ENCODE measurements at regions not wholly inside any gene's neighbourhood (a gene's known extent, or its start where the extent isn't known, plus 50 kb on each side); places are given as distances from the start of the nearest gene placed in this dataset.
A peak's percentile ranks its signal among the peaks of the same experiment; 100 is the strongest.

GRCh38 chr2:216293883-216294282 is 78.4 kb downstream of the MARCHF4 start:
- H3K9me3 Mint-ChIP-seq, result no peaks in the 10 kb centered on the region
- CTCF ChIA-PET, result interaction anchor here (1.2 to 3.9 kb wide), 2 partner anchors 10 to 46 kb away, joined by 5 to 22 read pairs; no protein-coding TSS in a partner anchor
- H3K27me3 Mint-ChIP-seq (ENCODE audit: low read depth), result 0 out of 2 replicates have a peak, but pooled peaks cover 3% of the 10 kb centered on the region
- DNase-seq (ENCODE audit: low spot score), result no peak
- POLR2A ChIA-PET, result no interaction called here
- no peak for ATAC-seq
- peaks cover 24% of the 10 kb centered on the region for H3K4me1 Mint-ChIP-seq
- TF ChIP-seq ZNF416 (CRISPR knock-in tag; IDR thresholded peaks at IDR 0.05), result no peak
- TF ChIP-seq ZNF232 (CRISPR knock-in tag; IDR thresholded peaks at IDR 0.05), result no peak
- no peak for TF ChIP-seq PRRX2 (CRISPR knock-in tag; IDR thresholded peaks at IDR 0.05)
- TF ChIP-seq, protein P1, sequence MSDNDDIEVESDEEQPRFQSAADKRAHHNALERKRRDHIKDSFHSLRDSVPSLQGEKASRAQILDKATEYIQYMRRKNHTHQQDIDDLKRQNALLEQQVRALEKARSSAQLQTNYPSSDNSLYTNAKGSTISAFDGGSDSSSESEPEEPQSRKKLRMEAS (CRISPR knock-in tag; IDR thresholded peaks at IDR 0.05), result no peak
- TF ChIP-seq, protein P2, sequence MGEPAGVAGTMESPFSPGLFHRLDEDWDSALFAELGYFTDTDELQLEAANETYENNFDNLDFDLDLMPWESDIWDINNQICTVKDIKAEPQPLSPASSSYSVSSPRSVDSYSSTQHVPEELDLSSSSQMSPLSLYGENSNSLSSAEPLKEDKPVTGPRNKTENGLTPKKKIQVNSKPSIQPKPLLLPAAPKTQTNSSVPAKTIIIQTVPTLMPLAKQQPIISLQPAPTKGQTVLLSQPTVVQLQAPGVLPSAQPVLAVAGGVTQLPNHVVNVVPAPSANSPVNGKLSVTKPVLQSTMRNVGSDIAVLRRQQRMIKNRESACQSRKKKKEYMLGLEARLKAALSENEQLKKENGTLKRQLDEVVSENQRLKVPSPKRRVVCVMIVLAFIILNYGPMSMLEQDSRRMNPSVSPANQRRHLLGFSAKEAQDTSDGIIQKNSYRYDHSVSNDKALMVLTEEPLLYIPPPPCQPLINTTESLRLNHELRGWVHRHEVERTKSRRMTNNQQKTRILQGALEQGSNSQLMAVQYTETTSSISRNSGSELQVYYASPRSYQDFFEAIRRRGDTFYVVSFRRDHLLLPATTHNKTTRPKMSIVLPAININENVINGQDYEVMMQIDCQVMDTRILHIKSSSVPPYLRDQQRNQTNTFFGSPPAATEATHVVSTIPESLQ (CRISPR knock-in tag; IDR thresholded peaks at IDR 0.05), result no peak
- no peak for TF ChIP-seq IRF2 (CRISPR knock-in tag; IDR thresholded peaks at IDR 0.05; ENCODE audit: borderline replicate concordance, low read depth)
- no peak for TF ChIP-seq MXD4 (CRISPR knock-in tag; IDR thresholded peaks at IDR 0.05; ENCODE audit: borderline replicate concordance)
- TF ChIP-seq OVOL2 (CRISPR knock-in tag; IDR thresholded peaks at IDR 0.05; ENCODE audit: borderline replicate concordance), result no peak
- TF ChIP-seq JUN (CRISPR knock-in tag; IDR thresholded peaks at IDR 0.05), result no peak
- TF ChIP-seq, protein P3, sequence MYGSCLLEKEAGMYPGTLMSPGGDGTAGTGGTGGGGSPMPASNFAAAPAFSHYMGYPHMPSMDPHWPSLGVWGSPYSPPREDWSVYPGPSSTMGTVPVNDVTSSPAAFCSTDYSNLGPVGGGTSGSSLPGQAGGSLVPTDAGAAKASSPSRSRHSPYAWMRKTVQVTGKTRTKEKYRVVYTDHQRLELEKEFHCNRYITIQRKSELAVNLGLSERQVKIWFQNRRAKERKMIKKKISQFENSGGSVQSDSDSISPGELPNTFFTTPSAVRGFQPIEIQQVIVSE (CRISPR knock-in tag; IDR thresholded peaks at IDR 0.05; ENCODE audit: borderline replicate concordance), result no peak
- TF ChIP-seq, protein P4, sequence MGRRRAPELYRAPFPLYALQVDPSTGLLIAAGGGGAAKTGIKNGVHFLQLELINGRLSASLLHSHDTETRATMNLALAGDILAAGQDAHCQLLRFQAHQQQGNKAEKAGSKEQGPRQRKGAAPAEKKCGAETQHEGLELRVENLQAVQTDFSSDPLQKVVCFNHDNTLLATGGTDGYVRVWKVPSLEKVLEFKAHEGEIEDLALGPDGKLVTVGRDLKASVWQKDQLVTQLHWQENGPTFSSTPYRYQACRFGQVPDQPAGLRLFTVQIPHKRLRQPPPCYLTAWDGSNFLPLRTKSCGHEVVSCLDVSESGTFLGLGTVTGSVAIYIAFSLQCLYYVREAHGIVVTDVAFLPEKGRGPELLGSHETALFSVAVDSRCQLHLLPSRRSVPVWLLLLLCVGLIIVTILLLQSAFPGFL (CRISPR knock-in tag; IDR thresholded peaks at IDR 0.05; ENCODE audit: borderline replicate concordance), result no peak
- no peaks in the 10 kb centered on the region for H3K36me3 Mint-ChIP-seq
- no peak overlapping the region for H3K4me3 Mint-ChIP-seq
- H3K27ac Mint-ChIP-seq, result no peak overlapping the region

- Mint-ChIP-seq H3K9me3 (no peaks in the 10 kb centered on the region), H3K4me1 (peaks cover 29% of the 10 kb centered on the region), H3K36me3 (no peaks in the 10 kb centered on the region), H3K27ac (no peak overlapping the region), H3K4me3 (no peak overlapping the region), H3K27me3 (ENCODE audit: low read depth) (no peaks in the 10 kb centered on the region)
- no peak for DNase-seq (ENCODE audit: low spot score)
- ChIA-PET CTCF (interaction anchor here (1.2 to 2.2 kb wide), 2 partner anchors 9 to 47 kb away, joined by 5 to 10 read pairs; no protein-coding TSS in a partner anchor), POLR2A (no interaction called here)
- ATAC-seq, result peak; percentile 70
- TF ChIP-seq, protein P5, sequence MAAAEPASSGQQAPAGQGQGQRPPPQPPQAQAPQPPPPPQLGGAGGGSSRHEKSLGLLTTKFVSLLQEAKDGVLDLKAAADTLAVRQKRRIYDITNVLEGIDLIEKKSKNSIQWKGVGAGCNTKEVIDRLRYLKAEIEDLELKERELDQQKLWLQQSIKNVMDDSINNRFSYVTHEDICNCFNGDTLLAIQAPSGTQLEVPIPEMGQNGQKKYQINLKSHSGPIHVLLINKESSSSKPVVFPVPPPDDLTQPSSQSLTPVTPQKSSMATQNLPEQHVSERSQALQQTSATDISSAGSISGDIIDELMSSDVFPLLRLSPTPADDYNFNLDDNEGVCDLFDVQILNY (CRISPR knock-in tag; IDR thresholded peaks at IDR 0.05), result no peak
- TF ChIP-seq SOX15 (CRISPR knock-in tag; IDR thresholded peaks at IDR 0.05), result no peak
- TF ChIP-seq, protein P6, sequence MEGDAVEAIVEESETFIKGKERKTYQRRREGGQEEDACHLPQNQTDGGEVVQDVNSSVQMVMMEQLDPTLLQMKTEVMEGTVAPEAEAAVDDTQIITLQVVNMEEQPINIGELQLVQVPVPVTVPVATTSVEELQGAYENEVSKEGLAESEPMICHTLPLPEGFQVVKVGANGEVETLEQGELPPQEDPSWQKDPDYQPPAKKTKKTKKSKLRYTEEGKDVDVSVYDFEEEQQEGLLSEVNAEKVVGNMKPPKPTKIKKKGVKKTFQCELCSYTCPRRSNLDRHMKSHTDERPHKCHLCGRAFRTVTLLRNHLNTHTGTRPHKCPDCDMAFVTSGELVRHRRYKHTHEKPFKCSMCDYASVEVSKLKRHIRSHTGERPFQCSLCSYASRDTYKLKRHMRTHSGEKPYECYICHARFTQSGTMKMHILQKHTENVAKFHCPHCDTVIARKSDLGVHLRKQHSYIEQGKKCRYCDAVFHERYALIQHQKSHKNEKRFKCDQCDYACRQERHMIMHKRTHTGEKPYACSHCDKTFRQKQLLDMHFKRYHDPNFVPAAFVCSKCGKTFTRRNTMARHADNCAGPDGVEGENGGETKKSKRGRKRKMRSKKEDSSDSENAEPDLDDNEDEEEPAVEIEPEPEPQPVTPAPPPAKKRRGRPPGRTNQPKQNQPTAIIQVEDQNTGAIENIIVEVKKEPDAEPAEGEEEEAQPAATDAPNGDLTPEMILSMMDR (IDR thresholded peaks at IDR 0.05), result no peak
- no peak for TF ChIP-seq NFYB (CRISPR knock-in tag; conservative IDR thresholded peaks at IDR 0.05; ENCODE audit: low read depth)
- no peak for TF ChIP-seq E2F4 (CRISPR knock-in tag; IDR thresholded peaks at IDR 0.05; ENCODE audit: borderline replicate concordance, low read depth)
Observed at GRCh38 chr2:216292886-216293301, 79.4 kb downstream of the MARCHF4 start.
